Heart left ventricle (tissue), 13 donors: ENCODE measurements at regions not wholly inside any gene's neighbourhood (a gene's known extent, or its start where the extent isn't known, plus 50 kb on each side); places are given as distances from the start of the nearest gene placed in this dataset.

ENCODE experiments used
- POLR2A ChIP-seq, 2 donors: fragments of 450-650 bp; IDR thresholded peaks; one replicate each; pipeline ENCODE4 v1.6.1; 2017; ENCODE audit warnings: antibody characterized with exemption in 2 of 2, mild to moderate bottlenecking in 2 of 2, moderate library complexity in 2 of 2
- TF ChIP-seq, protein P1 (sequence below), 12 donors: fragments of 200-600 bp; sonication (generic) in 4 of 12; IDR thresholded peaks; one replicate each; pipeline versions ENCODE4 v1.5.0 to v1.8.0; 2018 to 2022; ENCODE audit warnings: antibody characterized with exemption in 12 of 12, mild to moderate bottlenecking in 5 of 12
- donor health status: ischemic (EF 13 %, LVEDD 7.1; RV severe dilation, severe dysfunction).
- donor health status: DM: no; HTN: yes; CAD: no.
- donor health status: DM: no; HTN: no; CAD: no.
- donor health status: ischemic (EF 25% LVEDD 6.9; RV normal size, moderate dysfunction).
- donor health status: ischemic (EF 25% LVEDD 5.7; RV mildly dilated, moderate dysfunction).
- donor health status: ischemic (EF 35%, LVEDD 5.7; RV mildly dilated, moderate dysfunction).
- donor health status: nonischemic (EF 11% LVEDD 7.7; RV severe dilation, severe dysfunction).
- donor health status: DM: yes; HTN: yes; CAD: no.
- donor health status: PGD.
- donor health status: ischemic (EF 29% LVEDD 5.4; RV normal size, mild dysfunction).
- donor health status: nonischemic (EF 23%, LVEDD 6.1; RV moderate dilation, normal function).

- TF ChIP-seq, protein P1, sequence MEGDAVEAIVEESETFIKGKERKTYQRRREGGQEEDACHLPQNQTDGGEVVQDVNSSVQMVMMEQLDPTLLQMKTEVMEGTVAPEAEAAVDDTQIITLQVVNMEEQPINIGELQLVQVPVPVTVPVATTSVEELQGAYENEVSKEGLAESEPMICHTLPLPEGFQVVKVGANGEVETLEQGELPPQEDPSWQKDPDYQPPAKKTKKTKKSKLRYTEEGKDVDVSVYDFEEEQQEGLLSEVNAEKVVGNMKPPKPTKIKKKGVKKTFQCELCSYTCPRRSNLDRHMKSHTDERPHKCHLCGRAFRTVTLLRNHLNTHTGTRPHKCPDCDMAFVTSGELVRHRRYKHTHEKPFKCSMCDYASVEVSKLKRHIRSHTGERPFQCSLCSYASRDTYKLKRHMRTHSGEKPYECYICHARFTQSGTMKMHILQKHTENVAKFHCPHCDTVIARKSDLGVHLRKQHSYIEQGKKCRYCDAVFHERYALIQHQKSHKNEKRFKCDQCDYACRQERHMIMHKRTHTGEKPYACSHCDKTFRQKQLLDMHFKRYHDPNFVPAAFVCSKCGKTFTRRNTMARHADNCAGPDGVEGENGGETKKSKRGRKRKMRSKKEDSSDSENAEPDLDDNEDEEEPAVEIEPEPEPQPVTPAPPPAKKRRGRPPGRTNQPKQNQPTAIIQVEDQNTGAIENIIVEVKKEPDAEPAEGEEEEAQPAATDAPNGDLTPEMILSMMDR (IDR thresholded peaks at IDR 0.05), result no peak
- TF ChIP-seq POLR2A (IDR thresholded peaks at IDR 0.05), result no peak
Measured at GRCh38 chr6:153436351-153436750, 305.3 kb upstream of the RGS17 start.
